Esophagus squamous epithelium (tissue), 4 donors: ENCODE measurements at regions not wholly inside any gene's neighbourhood (a gene's known extent, or its start where the extent isn't known, plus 50 kb on each side); places are given as distances from the start of the nearest gene placed in this dataset.

Experiments used
- CTCF ChIP-seq, 6 experiments: fragments of 450-650 bp in 4 of 6; fragments of 200-600 bp in 2 of 6; sonication (generic) in 2 of 6; IDR thresholded peaks; one replicate each; pipeline ENCODE4 v1.5.1; 2016 to 2019; ENCODE audit warnings: antibody characterized with exemption in 6 of 6, mild to moderate bottlenecking in 4 of 6, moderate library complexity in 4 of 6
- POLR2A ChIP-seq, 4 donors: fragments of 450-650 bp; IDR thresholded peaks; one replicate each; pipeline ENCODE4 v1.6.1; 2017; ENCODE audit warnings: antibody characterized with exemption in 4 of 4, mild to moderate bottlenecking in 4 of 4, moderate library complexity in 3 of 4

DNA sequence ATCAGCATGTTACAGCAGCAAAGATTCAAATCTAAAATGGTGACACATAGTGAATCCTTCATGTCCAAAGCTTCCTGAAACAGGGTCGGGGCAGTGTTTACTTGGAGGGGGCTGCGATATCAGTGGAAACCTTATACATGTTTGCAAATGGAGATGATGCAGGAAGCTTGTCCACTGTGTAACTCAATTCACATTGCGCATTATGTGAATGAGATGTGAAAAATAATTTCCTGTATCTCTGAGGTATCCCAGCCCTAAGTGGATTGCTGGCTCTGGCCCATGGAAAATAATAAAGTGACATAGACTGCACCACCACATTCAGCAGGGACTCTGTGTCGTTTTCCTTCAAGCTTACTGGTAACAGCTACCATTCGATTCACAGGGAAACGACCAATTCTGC is 505.5 kb downstream of the GALR1 start:
- no peak for TF ChIP-seq CTCF (IDR thresholded peaks at IDR 0.05)
- TF ChIP-seq POLR2A (IDR thresholded peaks at IDR 0.05), result no peak
